ENCODE measurements at regions not wholly inside any gene's neighbourhood (a gene's known extent, or its start where the extent isn't known, plus 50 kb on each side); places are given as distances from the start of the nearest gene placed in this dataset.

GRCh38 chr3:116767726-116768125 is 58.1 kb downstream of the TUSC7 start:
- DNase-seq (no peak), ATAC-seq (no peak)
- intact Hi-C loops (cut with micrococcal nuclease), result no loop called here

- ATAC-seq (peak; percentile 49), DNase-seq (peak; percentile 20)
- intact Hi-C loops (cut with micrococcal nuclease), result no loop called here
Measured at GRCh38 chr3:116770815-116771450, 61.4 kb downstream of the TUSC7 start.

DNA sequence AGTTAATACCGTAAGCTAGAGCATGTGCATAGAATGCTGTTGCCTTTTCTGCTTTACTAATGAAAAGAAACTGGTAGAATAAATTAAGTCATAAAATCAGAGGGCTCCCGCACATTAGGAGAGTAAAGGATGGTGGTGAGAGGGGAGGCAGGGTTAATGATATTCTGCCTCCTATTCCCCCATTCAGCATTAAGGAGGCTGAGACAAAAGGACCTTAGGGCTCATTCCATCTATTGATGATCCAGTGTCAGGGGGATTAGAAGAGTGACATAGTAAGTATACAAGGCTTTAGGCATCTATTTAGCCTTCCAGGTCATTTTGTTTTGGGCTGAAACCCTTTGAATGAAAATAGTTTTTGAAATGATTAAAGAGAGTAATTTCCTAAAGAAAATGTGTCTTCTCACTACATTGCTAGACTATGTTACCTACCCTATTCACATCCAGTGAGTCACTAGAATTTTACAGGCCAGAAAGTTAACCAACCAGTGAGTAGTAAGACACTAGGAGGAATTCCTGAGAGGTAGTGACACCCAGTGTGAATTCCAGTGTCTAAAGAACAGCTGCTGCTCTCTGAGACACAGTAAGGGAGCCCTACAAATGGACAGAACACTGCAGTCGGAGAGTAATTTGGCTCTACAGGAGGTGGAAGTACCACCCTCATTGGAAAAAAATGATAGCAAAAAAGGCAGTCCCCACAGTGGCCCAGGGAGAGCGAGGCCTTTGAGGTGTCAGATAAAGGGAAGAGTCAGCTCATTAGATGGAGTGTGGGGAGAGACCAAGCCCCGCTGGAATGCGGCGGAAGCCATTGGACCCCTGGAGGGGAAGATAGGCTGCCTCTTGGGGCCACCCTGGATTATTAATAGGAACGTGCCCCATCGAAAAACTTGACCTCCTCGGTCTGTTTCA is 67.6 kb downstream of the TUSC7 start:
- no peak for ATAC-seq
- DNase-seq, result no peak
- intact Hi-C loops (cut with micrococcal nuclease), result no loop called here

DNA sequence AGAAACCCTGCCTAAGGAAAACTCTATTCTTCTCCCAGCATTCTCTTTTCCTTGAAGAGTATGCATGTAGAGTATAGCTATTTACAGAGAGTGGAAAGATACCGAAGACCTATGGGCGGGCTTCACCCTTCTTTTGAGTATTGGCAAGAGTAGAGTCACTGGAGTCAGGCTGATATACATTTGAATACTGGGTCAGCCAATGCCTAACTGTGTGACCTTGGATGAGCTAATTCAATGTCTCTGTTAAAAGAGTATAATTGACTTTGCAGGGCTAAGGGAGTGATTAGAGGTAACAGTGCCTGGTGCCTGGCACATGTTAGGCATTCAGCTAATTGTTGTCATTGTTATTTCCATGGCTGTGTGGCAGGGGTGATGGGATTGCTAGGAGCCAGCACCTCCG is 75.6 kb downstream of the TUSC7 start:
- DNase-seq (no peak), ATAC-seq (no peak)
- intact Hi-C loops (cut with micrococcal nuclease), result no loop called here

GRCh38 chr3:116802651-116803050 is 93.1 kb downstream of the TUSC7 start:
- no peak for ATAC-seq
- intact Hi-C loops (cut with micrococcal nuclease), result no loop called here
- DNase-seq, result no peak

- no peak for ATAC-seq
- intact Hi-C loops (cut with micrococcal nuclease), result no loop called here
- no peak for DNase-seq
Measured at GRCh38 chr3:116806351-116806750, 96.8 kb downstream of the TUSC7 start.

GRCh38 chr3:116808725-116809124 is 99.1 kb downstream of the TUSC7 start:
- DNase-seq, result no peak
- no peak for ATAC-seq
- intact Hi-C loops (cut with micrococcal nuclease), result no loop called here

DNA sequence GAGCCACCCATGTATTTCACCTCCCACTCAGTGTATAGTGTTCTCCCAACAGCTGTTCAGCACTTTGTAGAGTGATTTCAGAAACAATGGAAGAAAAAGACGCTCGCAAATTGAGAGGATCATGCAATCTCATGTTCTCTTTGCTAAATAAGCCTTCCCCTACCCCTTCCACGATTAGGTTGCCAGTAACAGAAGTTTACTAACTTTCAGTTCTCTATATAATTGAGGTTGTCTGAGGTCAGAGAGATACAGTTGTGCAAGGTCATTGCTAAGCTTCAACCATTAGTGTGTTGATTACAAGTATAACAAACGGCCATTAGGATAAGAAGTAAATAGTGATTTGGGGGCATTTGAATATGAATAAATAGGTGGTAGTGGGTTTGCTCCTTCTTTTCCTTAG is 99.6 kb downstream of the TUSC7 start:
- no peak for DNase-seq
- intact Hi-C loops (cut with micrococcal nuclease), result no loop called here
- no peak for ATAC-seq

- ATAC-seq, result no peak
- intact Hi-C loops (cut with micrococcal nuclease), result no loop called here
- DNase-seq, result no peak
Measured at GRCh38 chr3:116811754-116812153, 102.2 kb downstream of the TUSC7 start.

- intact Hi-C loops (cut with micrococcal nuclease), result no loop called here
- DNase-seq (no peak), ATAC-seq (no peak)
Measured at GRCh38 chr3:116812949-116813348, 103.4 kb downstream of the TUSC7 start.

GRCh38 chr3:116815321-116815720 is 105.7 kb downstream of the TUSC7 start:
- intact Hi-C loops (cut with micrococcal nuclease), result no loop called here
- ATAC-seq, result no peak
- no peak for DNase-seq

- no peak for DNase-seq
- no peak for ATAC-seq
- intact Hi-C loops (cut with micrococcal nuclease), result no loop called here
Measured at GRCh38 chr3:116815831-116816588, 106.4 kb downstream of the TUSC7 start.

- DNase-seq, result no peak
- no peak for ATAC-seq
- intact Hi-C loops (cut with micrococcal nuclease), result no loop called here
Measured at GRCh38 chr3:116821371-116821770, 111.8 kb downstream of the TUSC7 start.

DNA sequence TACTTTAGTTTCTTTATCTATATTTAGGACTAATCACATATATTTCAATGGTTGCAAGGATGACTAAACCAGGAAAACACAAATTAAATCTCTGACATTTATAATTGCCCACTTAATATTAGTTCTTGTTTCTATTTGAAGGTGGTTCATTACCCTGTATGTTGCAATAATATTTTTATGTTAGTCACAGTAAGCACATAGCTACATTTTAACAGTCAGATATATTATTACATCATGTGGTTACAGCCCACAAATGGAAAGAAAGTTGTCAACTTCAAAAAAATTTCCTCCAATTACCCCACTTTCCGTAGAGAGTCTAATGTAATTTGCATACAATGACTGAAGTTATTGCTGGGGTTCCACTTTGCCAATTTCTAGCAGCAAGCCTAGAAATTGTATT is 114.6 kb downstream of the TUSC7 start:
- DNase-seq (no peak), ATAC-seq (no peak)
- intact Hi-C loops (cut with micrococcal nuclease), result no loop called here

GRCh38 chr3:116833202-116833601 is 123.6 kb downstream of the TUSC7 start:
- intact Hi-C loops (cut with micrococcal nuclease), result no loop called here
- DNase-seq (no peak), ATAC-seq (no peak)

- DNase-seq (no peak), ATAC-seq (no peak)
- intact Hi-C loops (cut with micrococcal nuclease), result no loop called here
Measured at GRCh38 chr3:116834816-116835215, 125.2 kb downstream of the TUSC7 start.

- no peak for DNase-seq
- no peak for ATAC-seq
- intact Hi-C loops (cut with micrococcal nuclease), result no loop called here
Measured at GRCh38 chr3:116835658-116836057, 126.1 kb downstream of the TUSC7 start.

DNA sequence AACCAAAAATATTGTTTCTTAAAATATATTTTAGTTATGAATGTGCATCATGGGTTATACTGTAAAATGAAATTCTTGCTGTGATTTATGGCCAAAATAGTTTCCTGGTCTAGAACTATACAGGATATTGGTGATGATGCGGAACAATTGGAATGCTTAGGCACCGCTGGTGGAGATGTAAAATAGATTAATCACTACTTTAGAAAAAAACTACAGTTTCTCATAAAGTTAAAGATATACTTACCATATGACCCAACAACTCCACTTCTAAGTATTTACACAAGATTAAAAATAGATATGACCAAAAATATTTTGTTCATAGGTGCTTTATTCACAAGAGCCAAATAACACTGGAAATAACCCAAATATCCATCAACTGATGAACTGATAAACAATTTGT is 126.7 kb downstream of the TUSC7 start:
- intact Hi-C loops (cut with micrococcal nuclease), result no loop called here
- no peak for ATAC-seq

GRCh38 chr3:116837483-116837882 is 127.9 kb downstream of the TUSC7 start:
- intact Hi-C loops (cut with micrococcal nuclease), result no loop called here
- no peak for ATAC-seq
- DNase-seq, result no peak

More for the DNA sequence above, 126.7 kb downstream of the TUSC7 start:
- DNase-seq, result no peak

Measured in left ventricle myocardium superior (tissue), 1 donor.